ENCODE measurements at regions not wholly inside any gene's neighbourhood (a gene's known extent, or its start where the extent isn't known, plus 50 kb on each side); places are given as distances from the start of the nearest gene placed in this dataset.
"Not testable (repeated sequence)": the region's sequence is repeated elsewhere in the genome, so short reads cannot be mapped to it uniquely, and the experiment has no call there.

- TF ChIP-seq GATA1 (IDR thresholded peaks at IDR 0.05; ENCODE audit: low read depth, low read length) (no peak), POLR2A (IDR thresholded peaks at IDR 0.05; ENCODE audit: low read length) (no peak)
- no peak for DNase-seq
Observed at GRCh38 chr10:91062091-91062490, 141.2 kb upstream of the ANKRD1 start.

- no peak for TF ChIP-seq POLR2A (IDR thresholded peaks at IDR 0.05; ENCODE audit: low read length)
- no peak for TF ChIP-seq GATA1 (IDR thresholded peaks at IDR 0.05; ENCODE audit: low read depth, low read length)
- no peak for DNase-seq
Observed at GRCh38 chr10:91071786-91072185, 148.7 kb upstream of the PCGF5 start.

GRCh38 chr10:91073286-91073979, 147.0 kb upstream of the PCGF5 start:
- TF ChIP-seq POLR2A (IDR thresholded peaks at IDR 0.05; ENCODE audit: low read length): no peak
- no peak for TF ChIP-seq GATA1 (IDR thresholded peaks at IDR 0.05; ENCODE audit: low read depth, low read length)
- DNase-seq: no peak

GRCh38 chr10:91076991-91077548, 143.4 kb upstream of the PCGF5 start:
- TF ChIP-seq GATA1 (IDR thresholded peaks at IDR 0.05; ENCODE audit: low read depth, low read length) (no peak), POLR2A (IDR thresholded peaks at IDR 0.05; ENCODE audit: low read length) (no peak)
- DNase-seq: no peak

GRCh38 chr10:91077549-91078071, 142.9 kb upstream of the PCGF5 start:
- no peak for TF ChIP-seq POLR2A (IDR thresholded peaks at IDR 0.05; ENCODE audit: low read length)
- TF ChIP-seq GATA1 (IDR thresholded peaks at IDR 0.05; ENCODE audit: low read depth, low read length): no peak
- DNase-seq: no peak

- no peak for TF ChIP-seq POLR2A (IDR thresholded peaks at IDR 0.05; ENCODE audit: low read length)
- TF ChIP-seq GATA1 (IDR thresholded peaks at IDR 0.05; ENCODE audit: low read depth, low read length): no peak
- DNase-seq: no peak
Observed at GRCh38 chr10:91080776-91081175, 139.7 kb upstream of the PCGF5 start.

GRCh38 chr10:91082447-91082846, 138.0 kb upstream of the PCGF5 start:
- TF ChIP-seq POLR2A (IDR thresholded peaks at IDR 0.05; ENCODE audit: low read length) (no peak), GATA1 (IDR thresholded peaks at IDR 0.05; ENCODE audit: low read depth, low read length) (no peak)
- DNase-seq: peak in 1 of 2 experiments; percentile 22

- DNase-seq: peak; percentile 20 to 44
- TF ChIP-seq POLR2A (IDR thresholded peaks at IDR 0.05; ENCODE audit: low read length) (no peak), GATA1 (IDR thresholded peaks at IDR 0.05; ENCODE audit: low read depth, low read length) (no peak)
Observed at GRCh38 chr10:91088300-91089140, 131.9 kb upstream of the PCGF5 start.

GRCh38 chr10:91090761-91091529, 129.5 kb upstream of the PCGF5 start:
- peak; percentile 29 to 36 for DNase-seq
- no peak for TF ChIP-seq GATA1 (IDR thresholded peaks at IDR 0.05; ENCODE audit: low read depth, low read length)
- no peak for TF ChIP-seq POLR2A (IDR thresholded peaks at IDR 0.05; ENCODE audit: low read length)

GRCh38 chr10:91091780-91092179, 128.7 kb upstream of the PCGF5 start:
- no peak for TF ChIP-seq GATA1 (IDR thresholded peaks at IDR 0.05; ENCODE audit: low read depth, low read length)
- no peak for TF ChIP-seq POLR2A (IDR thresholded peaks at IDR 0.05; ENCODE audit: low read length)
- DNase-seq: no peak

GRCh38 chr10:91096274-91096673, 124.2 kb upstream of the PCGF5 start:
- no peak for DNase-seq
- no peak for TF ChIP-seq GATA1 (IDR thresholded peaks at IDR 0.05; ENCODE audit: low read depth, low read length)
- no peak for TF ChIP-seq POLR2A (IDR thresholded peaks at IDR 0.05; ENCODE audit: low read length)

- DNase-seq: no peak
- TF ChIP-seq POLR2A (IDR thresholded peaks at IDR 0.05; ENCODE audit: low read length): no peak
- TF ChIP-seq GATA1 (IDR thresholded peaks at IDR 0.05; ENCODE audit: low read depth, low read length): no peak
Observed at GRCh38 chr10:91097313-91097712, 123.2 kb upstream of the PCGF5 start.

- DNase-seq: not testable (repeated sequence)
Observed at GRCh38 chr10:91098021-91098420, 122.4 kb upstream of the PCGF5 start.

All from erythroblast (primary cell).